Trophoblast cell (in vitro differentiated cells and primary cell): ENCODE measurements at regions not wholly inside any gene's neighbourhood (a gene's known extent, or its start where the extent isn't known, plus 50 kb on each side); places are given as distances from the start of the nearest gene placed in this dataset.
A peak's percentile ranks its signal among the peaks of the same experiment; 100 is the strongest.

Experiments
- DNase-seq, 2 donors: peaks; one replicate each; pipeline ENCODE4 v3.0.0-alpha.2; 2016
- H2AFZ ChIP-seq: 2 replicates; pipeline ENCODE4 v1.6.1; 2013; ENCODE audit warnings: low read length, moderate library complexity, mild to moderate bottlenecking; ENCODE audit not compliant: insufficient read depth, poor library complexity
- H2AK5ac ChIP-seq: 2 replicates; pipeline ENCODE4 v1.6.1; 2013; ENCODE audit warnings: mild to moderate bottlenecking, low read length
- H2BK120ac ChIP-seq: 2 replicates; pipeline ENCODE4 v1.6.1; 2013; ENCODE audit warnings: low read length, mild to moderate bottlenecking, moderate library complexity; ENCODE audit not compliant: insufficient read depth, poor library complexity
- H2BK12ac ChIP-seq: 2 replicates; pipeline ENCODE4 v1.6.1; 2013; ENCODE audit warnings: mild to moderate bottlenecking, low read length, moderate library complexity
- H2BK5ac ChIP-seq: 2 replicates; pipeline ENCODE4 v1.6.1; 2013; ENCODE audit warnings: low read length, low read depth, moderate library complexity, mild to moderate bottlenecking; ENCODE audit not compliant: poor library complexity
- H3K14ac ChIP-seq: 2 replicates; pipeline ENCODE4 v1.6.1; 2013; ENCODE audit warnings: mild to moderate bottlenecking, low read length
- H3K18ac ChIP-seq: 2 replicates; pipeline ENCODE4 v1.6.1; 2013; ENCODE audit warnings: mild to moderate bottlenecking, low read length
- H3K23ac ChIP-seq: 2 replicates; pipeline ENCODE4 v1.6.1; 2013; ENCODE audit warnings: low read length
- H3K27ac ChIP-seq: 2 replicates; pipeline ENCODE4 v1.5.1; 2013; ENCODE audit warnings: low read depth, mild to moderate bottlenecking, inconsistent platforms, low read length, moderate library complexity
- H3K27me3 ChIP-seq: 2 replicates; pipeline ENCODE4 v1.6.1; 2013; ENCODE audit warnings: inconsistent platforms, mild to moderate bottlenecking, low read length, moderate library complexity; ENCODE audit not compliant: insufficient read depth
- H3K36me3 ChIP-seq, 2 experiments: 1 replicate in 1 of 2; 2 replicates in 1 of 2; pipeline ENCODE4 v1.6.1; 2013; ENCODE audit warnings: low read length in 2 of 2, mild to moderate bottlenecking in 2 of 2, moderate library complexity in 1 of 2; ENCODE audit not compliant: insufficient read depth in 2 of 2, control insufficient read depth in 1 of 2
- H3K4ac ChIP-seq: 2 replicates; pipeline ENCODE4 v1.6.1; 2013; ENCODE audit warnings: low read depth, mild to moderate bottlenecking, low read length, moderate library complexity
- H3K4me1 ChIP-seq, 2 experiments: 1 replicate in 1 of 2; 2 replicates in 1 of 2; pipeline ENCODE4 v1.6.1; 2013; ENCODE audit warnings: low read length in 2 of 2, mild to moderate bottlenecking in 2 of 2, moderate library complexity in 1 of 2; ENCODE audit not compliant: insufficient read depth in 2 of 2, control insufficient read depth in 1 of 2
- H3K4me2 ChIP-seq: 2 replicates; pipeline ENCODE4 v1.6.1; 2013; ENCODE audit warnings: inconsistent platforms, mild to moderate bottlenecking, low read length, moderate library complexity
- H3K4me3 ChIP-seq: 2 replicates; pipeline ENCODE4 v1.5.1; 2013; ENCODE audit warnings: mild to moderate bottlenecking, low read depth, low read length, inconsistent platforms
- H3K79me1 ChIP-seq: one replicate; pipeline ENCODE4 v1.6.1; 2013; ENCODE audit warnings: low read length
- H3K79me2 ChIP-seq: 2 replicates; pipeline ENCODE4 v1.6.1; 2013; ENCODE audit warnings: low read length, mild to moderate bottlenecking; ENCODE audit not compliant: control insufficient read depth, insufficient read depth, poor library complexity
- H3K9ac ChIP-seq: 2 replicates; pipeline ENCODE4 v1.6.1; 2013; ENCODE audit warnings: mild to moderate bottlenecking, low read length
- H3K9me3 ChIP-seq: 2 replicates; pipeline ENCODE4 v1.6.1; 2013; ENCODE audit warnings: low read depth, mild to moderate bottlenecking, control low read depth, inconsistent platforms, low read length; ENCODE audit not compliant: insufficient read depth
- H4K12ac ChIP-seq: 2 replicates; pipeline ENCODE4 v1.6.1; 2013; ENCODE audit warnings: low read depth, mild to moderate bottlenecking, low read length, moderate library complexity
- H4K8ac ChIP-seq: 2 replicates; pipeline ENCODE4 v1.6.1; 2013; ENCODE audit warnings: low read depth, mild to moderate bottlenecking, low read length, moderate library complexity
- H4K91ac ChIP-seq: one replicate; pipeline ENCODE4 v1.6.1; 2013; ENCODE audit warnings: low read depth, mild to moderate bottlenecking, low read length, moderate library complexity
- WGBS: extraction: QIAGEN DNeasy Blood & Tissue Kit; methylation state at CpG from one replicate; pipeline ENCODE4 v1.1.7; 2013; ENCODE audit warnings: missing lambda C conversion rate; ENCODE audit not compliant: insufficient read length, insufficient coverage; ENCODE audit errors: extremely low coverage; 5-methylcytosine and 5-hydroxymethylcytosine counted together

- no peaks in the 10 kb centered on the region for H3K9me3 ChIP-seq
- H2BK120ac ChIP-seq = no peak overlapping the region
- H3K14ac ChIP-seq = no peak overlapping the region
- H2AFZ ChIP-seq = no peak overlapping the region
- H2BK5ac ChIP-seq = no peak overlapping the region
- H3K79me2 ChIP-seq = no peaks in the 10 kb centered on the region
- peak overlapping the region; percentile 36 for H3K4me2 ChIP-seq
- H3K4me1 ChIP-seq = peaks cover 2 to 5% of the 10 kb centered on the region in 2 experiments
- no peak overlapping the region for H3K23ac ChIP-seq
- no peak overlapping the region for H2AK5ac ChIP-seq
- H3K18ac ChIP-seq = no peak overlapping the region
- H3K4me3 ChIP-seq = no peak overlapping the region
- no peak overlapping the region for H4K12ac ChIP-seq
- no peak overlapping the region for H3K4ac ChIP-seq
- H3K27ac ChIP-seq = no peak overlapping the region
- no peak overlapping the region for H4K8ac ChIP-seq
- H3K9ac ChIP-seq = no peak overlapping the region
- DNase-seq = no peak
- no peaks in the 10 kb centered on the region for H3K36me3 ChIP-seq
- no peak overlapping the region for H4K91ac ChIP-seq
- H3K27me3 ChIP-seq = no peaks in the 10 kb centered on the region
- H3K79me1 ChIP-seq = peaks cover 2% of the 10 kb centered on the region
- no CpG with 5 or more reads among the region's 2 CpGs for WGBS
- no peak overlapping the region for H2BK12ac ChIP-seq
These were observed 234.9 kb downstream of the TRIB2 start for GRCh38 chr2:12951657-12951973.

DNA sequence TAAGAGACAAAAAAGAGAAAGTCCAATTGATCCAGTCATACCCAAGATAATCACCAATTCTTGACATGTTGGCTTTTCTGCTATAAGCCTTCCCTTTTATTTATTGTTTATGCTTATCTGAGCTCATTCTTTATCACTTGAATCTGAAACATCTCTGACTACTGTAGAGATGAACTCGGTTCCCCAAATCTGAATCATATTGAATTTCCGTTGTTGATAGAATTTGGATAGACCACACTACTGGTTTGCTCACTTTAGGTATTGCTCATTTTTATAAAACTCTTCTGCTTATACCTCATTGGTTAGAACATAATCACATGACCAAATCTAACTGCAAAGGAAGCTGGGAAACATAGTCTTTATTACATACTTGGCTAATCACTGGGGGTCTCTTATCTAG, 236.9 kb downstream of the TRIB2 start:
- Histone ChIP-seq H3K9ac (no peak overlapping the region), H3K4me3 (no peak overlapping the region), H3K27ac (no peak overlapping the region), H3K79me1 (peaks cover 2% of the 10 kb centered on the region), H2AK5ac (no peak overlapping the region), H3K18ac (no peak overlapping the region), H3K79me2 (no peaks in the 10 kb centered on the region), H3K27me3 (no peaks in the 10 kb centered on the region), H2BK5ac (no peak overlapping the region), H4K8ac (no peak overlapping the region), H2AFZ (no peak overlapping the region), H3K23ac (no peak overlapping the region), H3K4me1 (peaks cover 2 to 5% of the 10 kb centered on the region in 2 experiments), H3K4me2 (no peak overlapping the region), H4K91ac (no peak overlapping the region), H4K12ac (no peak overlapping the region), H3K9me3 (no peaks in the 10 kb centered on the region), H2BK120ac (no peak overlapping the region), H3K36me3 (no peaks in the 10 kb centered on the region), H2BK12ac (no peak overlapping the region), H3K4ac (no peak overlapping the region), H3K14ac (no peak overlapping the region)
- no peak for DNase-seq
- WGBS = no CpG with 5 or more reads among the region's 2 CpGs

GRCh38 chr2:12955864-12956263, 239.1 kb downstream of the TRIB2 start:
- WGBS = no CpG with 5 or more reads among the region's 3 CpGs

GRCh38 chr2:12957251-12957650, 240.5 kb downstream of the TRIB2 start:
- Histone ChIP-seq H3K18ac (no peak overlapping the region), H4K8ac (no peak overlapping the region)

More at GRCh38 chr2:12955864-12956263, 239.1 kb downstream of the TRIB2 start:
- H3K4me1 ChIP-seq = peaks cover 2 to 4% of the 10 kb centered on the region in 2 experiments
- H3K4me3 ChIP-seq = no peak overlapping the region
- DNase-seq = no peak
- H4K8ac ChIP-seq = no peak overlapping the region
- no peak overlapping the region for H2AFZ ChIP-seq
- H3K18ac ChIP-seq = no peak overlapping the region
- H2BK120ac ChIP-seq = no peak overlapping the region
- H3K27ac ChIP-seq = no peak overlapping the region
- H3K9ac ChIP-seq = no peak overlapping the region
- H2AK5ac ChIP-seq = no peak overlapping the region
- H3K79me2 ChIP-seq = no peaks in the 10 kb centered on the region
- H3K9me3 ChIP-seq = no peaks in the 10 kb centered on the region
- no peaks in the 10 kb centered on the region for H3K27me3 ChIP-seq
- no peak overlapping the region for H3K23ac ChIP-seq
- no peak overlapping the region for H2BK12ac ChIP-seq
- H2BK5ac ChIP-seq = no peak overlapping the region
- no peak overlapping the region for H3K4me2 ChIP-seq
- H3K4ac ChIP-seq = no peak overlapping the region
- H3K14ac ChIP-seq = no peak overlapping the region
- H4K12ac ChIP-seq = no peak overlapping the region
- peaks cover 2% of the 10 kb centered on the region for H3K79me1 ChIP-seq
- H3K36me3 ChIP-seq = no peaks in the 10 kb centered on the region
- H4K91ac ChIP-seq = no peak overlapping the region

More at GRCh38 chr2:12957251-12957650, 240.5 kb downstream of the TRIB2 start:
- H3K27ac ChIP-seq = no peak overlapping the region
- no peak overlapping the region for H2BK12ac ChIP-seq
- no peak overlapping the region for H3K23ac ChIP-seq
- no peaks in the 10 kb centered on the region for H3K27me3 ChIP-seq
- H3K9ac ChIP-seq = no peak overlapping the region
- H3K4me1 ChIP-seq = no peaks in the 10 kb centered on the region
- no peaks in the 10 kb centered on the region for H3K9me3 ChIP-seq
- WGBS = no CpG with 5 or more reads among the region's 3 CpGs
- H3K4ac ChIP-seq = no peak overlapping the region
- H4K91ac ChIP-seq = no peak overlapping the region
- no peaks in the 10 kb centered on the region for H3K79me1 ChIP-seq
- H3K79me2 ChIP-seq = no peaks in the 10 kb centered on the region
- H3K4me3 ChIP-seq = no peak overlapping the region
- H2BK5ac ChIP-seq = no peak overlapping the region
- H3K36me3 ChIP-seq = no peaks in the 10 kb centered on the region
- no peak overlapping the region for H2AK5ac ChIP-seq
- no peak overlapping the region for H3K4me2 ChIP-seq
- H3K14ac ChIP-seq = no peak overlapping the region
- DNase-seq = no peak
- H2BK120ac ChIP-seq = no peak overlapping the region
- H2AFZ ChIP-seq = no peak overlapping the region
- H4K12ac ChIP-seq = no peak overlapping the region
